ENCODE measurements at regions not wholly inside any gene's neighbourhood (a gene's known extent, or its start where the extent isn't known, plus 50 kb on each side); places are given as distances from the start of the nearest gene placed in this dataset.

- TF ChIP-seq CTCF (IDR thresholded peaks at IDR 0.05) (no peak), EP300 (IDR thresholded peaks at IDR 0.05) (no peak)
Measured at GRCh38 chr1:209324901-209325871, 258.3 kb upstream of the CAMK1G start.
